K562 (cell line): ENCODE measurements at regions not wholly inside any gene's neighbourhood (a gene's known extent, or its start where the extent isn't known, plus 50 kb on each side); places are given as distances from the start of the nearest gene placed in this dataset.

Source experiments
- ATAC-seq: fragments of 200-7000 bp; cut with Tn5 transposase; 3 replicates; pipeline ENCODE4 v1.9.1; 2020; ENCODE audit warnings: moderate library complexity
- BruUV-seq: library from RNA; stranded (reverse); fragments of 400-500 nt; replicated peaks from 2 replicates; lab custom pipeline; 2021; lab: Mats Ljungman, UMichigan
- CTCF ChIA-PET: fragments of 300-600 bp; formaldehyde crosslinking; extraction: SDS; loops from one replicate; lab custom pipeline; 2021; ENCODE audit warnings: low intra/inter-chr PET ratio; lab: Yijun Ruan, JAX
- POLR2A ChIA-PET: fragments of 300-600, 350-650 bp; sonication (Branson Sonifier 250); formaldehyde crosslinking; extraction: SDS; loops from one replicate; lab custom pipeline; 2021; ENCODE audit warnings: antibody characterized with exemption, inconsistent platforms; lab: Yijun Ruan, JAX
- DNase-seq, 4 experiments: peaks; one replicate each; pipeline versions ENCODE4 v3.0.0 to v3.0.0-alpha.2; 2011 to 2018; ENCODE audit warnings: low spot score in 3 of 4, mixed read lengths in 3 of 4; ENCODE audit errors: extremely low read depth in 1 of 4
- FAIRE-seq: peaks from 2 replicates; lab custom pipeline; 2011; peaks lifted over from hg19 to GRCh38; lab: Jason Lieb, UNC
- H2AFZ ChIP-seq: 2 replicates; pipeline ENCODE4 v1.6.0; 2011; ENCODE audit warnings: low read depth, low read length, control low read depth, inconsistent platforms
- H3K27ac ChIP-seq: fragments of 200-600 bp; 3 replicates; pipeline ENCODE4 v1.8.0; 2011; ENCODE audit warnings: low read depth, mild to moderate bottlenecking, control low read depth, inconsistent platforms, low read length, moderate library complexity, mixed read lengths; ENCODE audit errors: extremely low read depth
- H3K27me3 ChIP-seq, 2 experiments: fragments of 300-600 bp in 1 of 2; 2 replicates in 1 of 2; 3 replicates in 1 of 2; pipeline versions ENCODE4 v1.6.0 to v1.8.0; 2011; ENCODE audit warnings: inconsistent platforms in 2 of 2, low read length in 2 of 2, mild to moderate bottlenecking in 1 of 2, mixed read lengths in 1 of 2, moderate library complexity in 1 of 2; ENCODE audit not compliant: control insufficient read depth in 2 of 2, insufficient read depth in 2 of 2
- H3K36me3 ChIP-seq: fragments of 300-600 bp; 3 replicates; pipeline ENCODE4 v1.8.0; 2011; ENCODE audit warnings: mild to moderate bottlenecking, low read length, inconsistent platforms; ENCODE audit not compliant: control insufficient read depth, insufficient read depth
- H3K4me1 ChIP-seq, 2 experiments: fragments of 200-600 bp in 1 of 2; replicated peaks in 1 of 2; 2 replicates in 1 of 2; 3 replicates in 1 of 2; pipeline versions ENCODE4 v1.5.1 to v1.8.0; 2011; ENCODE audit warnings: inconsistent platforms in 2 of 2, low read length in 2 of 2, mild to moderate bottlenecking in 1 of 2, mixed read lengths in 1 of 2, moderate library complexity in 1 of 2; ENCODE audit not compliant: control insufficient read depth in 2 of 2, insufficient read depth in 2 of 2
- H3K4me2 ChIP-seq: 2 replicates; pipeline ENCODE4 v1.6.1; 2011; ENCODE audit warnings: low read length, control low read depth, inconsistent platforms, mixed read lengths; ENCODE audit not compliant: insufficient read depth
- H3K4me3 ChIP-seq: fragments of 200-600 bp; sonication (generic), shearing (Covaris generic); 2 replicates; pipeline ENCODE4 v1.5.1; 2016; ENCODE audit warnings: control low read depth, inconsistent platforms
- H3K79me2 ChIP-seq: fragments of 200-600 bp; 3 replicates; pipeline ENCODE4 v1.8.0; 2011; ENCODE audit warnings: low read length, inconsistent platforms; ENCODE audit not compliant: control insufficient read depth, insufficient read depth
- H3K9ac ChIP-seq, 2 experiments: 2 replicates each; pipeline versions ENCODE4 v1.6.0 to v1.6.1; 2011; ENCODE audit warnings: low read depth in 2 of 2, low read length in 2 of 2, control low read depth in 1 of 2, inconsistent platforms in 1 of 2, mild to moderate bottlenecking in 1 of 2, mixed read lengths in 1 of 2; ENCODE audit not compliant: insufficient read depth in 1 of 2
- H3K9me1 ChIP-seq: one replicate; pipeline ENCODE4 v1.6.0; 2011; ENCODE audit warnings: inconsistent platforms, mild to moderate bottlenecking, low read length, moderate library complexity; ENCODE audit not compliant: control insufficient read depth, insufficient read depth
- H3K9me3 ChIP-seq: replicated peaks from 2 replicates; pipeline ENCODE4 v1.5.1; 2011; ENCODE audit warnings: low read depth, low read length, inconsistent platforms; ENCODE audit not compliant: control insufficient read depth, insufficient read depth
- H4K20me1 ChIP-seq: replicated peaks from 2 replicates; pipeline ENCODE4 v1.6.1; 2011; ENCODE audit warnings: low read length, inconsistent platforms, mixed read lengths; ENCODE audit not compliant: control insufficient read depth, insufficient read depth
- BRD9 ChIP-seq: fragments of 450-650 bp; IDR thresholded peaks from 2 replicates; pipeline ENCODE4 v1.6.1; 2018; ENCODE audit warnings: low read depth; ENCODE audit not compliant: partially characterized antibody
- CTBP1 ChIP-seq: fragments of 450-650 bp; IDR thresholded peaks from 2 replicates; pipeline ENCODE4 v1.6.1; 2016; ENCODE audit warnings: borderline replicate concordance
- POLR2A ChIP-seq: fragments of 450-650 bp; conservative IDR thresholded peaks from 2 replicates; pipeline ENCODE4 v1.6.1; 2016
- RAD21 ChIP-seq, 2 experiments: fragments of 250-450 bp in 1 of 2; fragments of 450-650 bp in 1 of 2; sonication (Bioruptor Pico) in 1 of 2; formaldehyde crosslinking in 1 of 2; IDR thresholded peaks in 1 of 2; conservative IDR thresholded peaks in 1 of 2; 2 replicates each; pipeline versions ENCODE4 v1.4.0 to v1.8.0; 2020 to 2022; ENCODE audit warnings: mild to moderate bottlenecking in 2 of 2, moderate library complexity in 1 of 2
- RB1 ChIP-seq: fragments of 450-650 bp; IDR thresholded peaks from 2 replicates; pipeline ENCODE4 v1.6.1; 2017; ENCODE audit warnings: low read depth, mild to moderate bottlenecking
- REST ChIP-seq, 2 experiments: fragments of 450-650 bp; formaldehyde crosslinking in 1 of 2; IDR thresholded peaks; 2 replicates each; pipeline versions ENCODE4 v1.4.0 to v1.6.1; 2014 to 2020; ENCODE audit warnings: mild to moderate bottlenecking in 2 of 2, borderline replicate concordance in 1 of 2, low read depth in 1 of 2
- RHOXF2B ChIP-seq: fragments of 250-450 bp; sonication (Bioruptor Pico); conservative IDR thresholded peaks from 2 replicates; pipeline ENCODE4 v1.5.1; 2021
- TFAM ChIP-seq: fragments of 250-450 bp; sonication (Bioruptor Pico); conservative IDR thresholded peaks from 2 replicates; pipeline ENCODE4 v1.5.0; 2021; ENCODE audit warnings: mild to moderate bottlenecking, moderate library complexity
- ZFP36 ChIP-seq: fragments of 150-350 bp; IDR thresholded peaks from 2 replicates; pipeline ENCODE4 v1.6.1; 2018; ENCODE audit warnings: low read length, low read depth; ENCODE audit not compliant: partially characterized antibody
- ZFX ChIP-seq: sonication (generic); formaldehyde crosslinking; IDR thresholded peaks from 2 replicates; pipeline ENCODE4 v1.8.0; 2022; ENCODE audit warnings: mild to moderate bottlenecking, missing genetic modification reagents, moderate library complexity
- ZNF121 ChIP-seq: sonication (generic); formaldehyde crosslinking; conservative IDR thresholded peaks from 2 replicates; pipeline ENCODE4 v1.8.0; 2022; ENCODE audit warnings: missing genetic modification reagents
- ZNF583 ChIP-seq: fragments of 250-450 bp; sonication (Bioruptor Pico); IDR thresholded peaks from 2 replicates; pipeline ENCODE4 v1.4.0; 2020
- ZNF77 ChIP-seq: fragments of 250-450 bp; sonication (Bioruptor Pico); IDR thresholded peaks from 2 replicates; pipeline ENCODE4 v1.5.0; 2020
- WGBS: fragments of 100-300 bp; shearing (Covaris generic); methylation state at CpG from one replicate; pipeline ENCODE4 v1.1.6; 2016; ENCODE audit warnings: low coverage, mixed read lengths; ENCODE audit not compliant: insufficient coverage; ENCODE audit errors: missing lambda C conversion rate; 5-methylcytosine and 5-hydroxymethylcytosine counted together
- in situ Hi-C: fragments of 300-500 bp; cut with MboI; formaldehyde crosslinking; loops from 4 replicates; pipeline ENCODE4 v1.15.0; 2018; ENCODE audit warnings: inconsistent platforms, mixed read lengths
- intact Hi-C: fragments of 100-400 bp; cut with micrococcal nuclease; formaldehyde crosslinking; loops from 2 replicates; pipeline ENCODE4 v1.14.2; 2022

GRCh38 chr16:17557480-17557879 lies 86.7 kb upstream of the XYLT1 start (continued):
- TF ChIP-seq CTBP1 (no peak), ZFX (no peak), TFAM (CRISPR knock-in tag) (no peak), POLR2A (no peak), ZFP36 (no peak)

- no TSS peak for BruUV-seq
- Histone ChIP-seq H3K4me3 (no peak overlapping the region), H3K9me3 (no peaks in the 10 kb centered on the region), H3K9ac (no peak overlapping the region), H3K36me3 (no peaks in the 10 kb centered on the region), H3K9me1 (no peaks in the 10 kb centered on the region), H3K79me2 (no peaks in the 10 kb centered on the region), H4K20me1 (no peaks in the 10 kb centered on the region), H3K4me2 (no peak overlapping the region), H2AFZ (no peak overlapping the region), H3K27ac (no peak overlapping the region), H3K4me1 (no peaks in the 10 kb centered on the region), H3K27me3 (peaks cover 10 to 54% of the 10 kb centered on the region in 2 experiments; a peak in 3 of 5 replicates)
- 4% methylated on average over 7 of the region's 7 CpGs for WGBS
- peak; percentile 72 for FAIRE-seq
- in situ Hi-C loops: no loop called here
- peak; percentile 78 for ATAC-seq
- ChIA-PET CTCF (no interaction called here), POLR2A (interaction anchor here (1.1 to 1.7 kb wide), 2 partner anchors 9 to 23 kb away, joined by 3 to 4 read pairs; no protein-coding TSS in a partner anchor)
- intact Hi-C loops: no loop called here
- DNase-seq: peak; percentile 27 to 59 (median 48)
- TF ChIP-seq ZNF583 (no peak), ZNF77 (CRISPR knock-in tag) (no peak), BRD9 (no peak), RAD21 (CRISPR knock-in tag; conservative IDR thresholded peaks at IDR 0.05 in 1 of 2, IDR thresholded peaks at IDR 0.05 in 1 of 2) (peak; percentile 56 to 73), REST (IDR thresholded peaks at IDR 0.05; ENCODE audit: borderline replicate concordance) (peak; percentile 55), REST (CRISPR knock-in tag; IDR thresholded peaks at IDR 0.05; ENCODE audit: low read depth) (no peak), RB1 (0 out of 2 replicates have a peak, but pooled peaks have one; percentile 30), ZNF121 (CRISPR knock-in tag) (0 out of 2 replicates have a peak, but pooled peaks have one; percentile 11), RHOXF2B (CRISPR knock-in tag) (no peak)
Observed at GRCh38 chr16:17556276-17557052, 85.7 kb upstream of the XYLT1 start.
